Hepatocyte (in vitro differentiated cells): ENCODE measurements at regions not wholly inside any gene's neighbourhood (a gene's known extent, or its start where the extent isn't known, plus 50 kb on each side); places are given as distances from the start of the nearest gene placed in this dataset.

Experiments
- CTCF ChIP-seq: fragments of 200-600 bp; sonication (generic); IDR thresholded peaks from 2 replicates; pipeline ENCODE4 v1.5.1; 2016; ENCODE audit warnings: antibody characterized with exemption, mild to moderate bottlenecking; ENCODE audit not compliant: poor library complexity
- EZH2phosphoT487 ChIP-seq: fragments of 200-600 bp; sonication (generic); IDR thresholded peaks from one replicate; pipeline ENCODE4 v1.6.1; 2018; ENCODE audit warnings: antibody characterized with exemption, mild to moderate bottlenecking, low read depth, moderate library complexity; ENCODE audit not compliant: unreplicated experiment, severe bottlenecking

GRCh38 chr1:96087719-96088118 is 633.9 kb upstream of the PTBP2 start:
- TF ChIP-seq CTCF (no peak), EZH2phosphoT487 (no peak)
